WTC11 (cell line): ENCODE measurements at regions not wholly inside any gene's neighbourhood (a gene's known extent, or its start where the extent isn't known, plus 50 kb on each side); places are given as distances from the start of the nearest gene placed in this dataset.
A peak's percentile ranks its signal among the peaks of the same experiment; 100 is the strongest.
"Not testable (repeated sequence)": the region's sequence is repeated elsewhere in the genome, so short reads cannot be mapped to it uniquely, and the experiment has no call there.

ENCODE experiments used
- ATAC-seq: fragments of 200-7000 bp; cut with Tn5 transposase; 2 replicates; pipeline ENCODE4 v1.10.0; 2021; ENCODE audit warnings: mild to moderate bottlenecking, moderate library complexity
- CTCF ChIA-PET: fragments of 300-600 bp; sonication (Branson Sonifier 250); formaldehyde crosslinking; loops from one replicate; lab custom pipeline; 2021; ENCODE audit warnings: antibody characterized with exemption; lab: Charles Lee
- POLR2A ChIA-PET: fragments of 350-600 bp; sonication (Branson Sonifier 250); formaldehyde crosslinking; loops from one replicate; lab custom pipeline; 2021; ENCODE audit warnings: antibody characterized with exemption; lab: Charles Lee
- DNase-seq: peaks from one replicate; pipeline ENCODE4 v3.0.0; 2021; ENCODE audit warnings: low spot score
- H3K27ac Mint-ChIP-seq: 2 replicates; pipeline ENCODE4 v1.8.0; 2021; ENCODE audit warnings: mixed read lengths
- H3K27me3 Mint-ChIP-seq: 2 replicates; pipeline ENCODE4 v1.8.0; 2021; ENCODE audit warnings: low read depth, mild to moderate bottlenecking, moderate library complexity, mixed read lengths
- H3K36me3 Mint-ChIP-seq: 2 replicates; pipeline ENCODE4 v1.8.0; 2021; ENCODE audit warnings: mixed read lengths
- H3K4me1 Mint-ChIP-seq: 2 replicates; pipeline ENCODE4 v1.8.0; 2022; ENCODE audit warnings: mixed read lengths
- H3K4me3 Mint-ChIP-seq: 2 replicates; pipeline ENCODE4 v1.8.0; 2021; ENCODE audit warnings: mild to moderate bottlenecking, moderate library complexity, mixed read lengths
- H3K9me3 Mint-ChIP-seq: 2 replicates; pipeline ENCODE4 v1.8.0; 2021; ENCODE audit warnings: mixed read lengths
- E2F5 ChIP-seq: sonication (generic); formaldehyde crosslinking; IDR thresholded peaks from 2 replicates; pipeline ENCODE4 v1.8.1; 2022; ENCODE audit warnings: mild to moderate bottlenecking, moderate library complexity, missing genetic modification reagents
- FOXJ3 ChIP-seq: sonication (generic); formaldehyde crosslinking; IDR thresholded peaks from 2 replicates; pipeline ENCODE4 v1.9.0; 2021; ENCODE audit warnings: missing genetic modification reagents, mild to moderate bottlenecking, borderline replicate concordance
- FOXK1 ChIP-seq: sonication (generic); formaldehyde crosslinking; IDR thresholded peaks from 2 replicates; pipeline ENCODE4 v1.8.0; 2022; ENCODE audit warnings: mild to moderate bottlenecking, moderate library complexity, missing genetic modification reagents
- FOXP1 ChIP-seq: sonication (generic); formaldehyde crosslinking; IDR thresholded peaks from 2 replicates; pipeline ENCODE4 v1.8.0; 2022; ENCODE audit warnings: missing genetic modification reagents, mild to moderate bottlenecking, moderate library complexity, borderline replicate concordance
- MLX ChIP-seq: sonication (generic); formaldehyde crosslinking; IDR thresholded peaks from 2 replicates; pipeline ENCODE4 v1.8.1; 2023; ENCODE audit warnings: mild to moderate bottlenecking, missing genetic modification reagents, moderate library complexity
- NFATC4 ChIP-seq: fragments of 250-450 bp; sonication (Bioruptor Pico); IDR thresholded peaks from 2 replicates; pipeline ENCODE4 v1.9.0; 2021; ENCODE audit warnings: mild to moderate bottlenecking
- TCF7 ChIP-seq: sonication (generic); formaldehyde crosslinking; IDR thresholded peaks from 2 replicates; pipeline ENCODE4 v1.8.0; 2022; ENCODE audit warnings: mild to moderate bottlenecking, low read depth, missing genetic modification reagents, moderate library complexity
- TEAD1 ChIP-seq: sonication (generic); formaldehyde crosslinking; IDR thresholded peaks from 2 replicates; pipeline ENCODE4 v1.8.0; 2022; ENCODE audit warnings: mild to moderate bottlenecking, missing genetic modification reagents
- ZNF281 ChIP-seq: sonication (generic); formaldehyde crosslinking; IDR thresholded peaks from 2 replicates; pipeline ENCODE4 v1.8.0; 2023; ENCODE audit warnings: mild to moderate bottlenecking, missing genetic modification reagents
- ZNF416 ChIP-seq: fragments of 250-450 bp; sonication (Bioruptor Pico); IDR thresholded peaks from 2 replicates; pipeline ENCODE4 v1.9.0; 2021; ENCODE audit warnings: mild to moderate bottlenecking, inconsistent platforms
- ZNF671 ChIP-seq: fragments of 250-450 bp; sonication (Bioruptor Pico); IDR thresholded peaks from 2 replicates; pipeline ENCODE4 v1.8.0; 2021; ENCODE audit warnings: mild to moderate bottlenecking
- TF ChIP-seq, protein P1 (sequence below): sonication (generic); formaldehyde crosslinking; IDR thresholded peaks from 2 replicates; pipeline ENCODE4 v1.8.0; 2022; ENCODE audit warnings: mild to moderate bottlenecking, missing genetic modification reagents
- TF ChIP-seq, protein P2 (sequence below): fragments of 250-450 bp; sonication (Bioruptor Pico); IDR thresholded peaks from 2 replicates; pipeline ENCODE4 v1.9.0; 2021; ENCODE audit warnings: mild to moderate bottlenecking, borderline replicate concordance
- TF ChIP-seq, protein P3 (sequence below): sonication (generic); formaldehyde crosslinking; IDR thresholded peaks from 2 replicates; pipeline ENCODE4 v1.8.1; 2023; ENCODE audit warnings: mild to moderate bottlenecking, missing genetic modification reagents, borderline replicate concordance

DNA sequence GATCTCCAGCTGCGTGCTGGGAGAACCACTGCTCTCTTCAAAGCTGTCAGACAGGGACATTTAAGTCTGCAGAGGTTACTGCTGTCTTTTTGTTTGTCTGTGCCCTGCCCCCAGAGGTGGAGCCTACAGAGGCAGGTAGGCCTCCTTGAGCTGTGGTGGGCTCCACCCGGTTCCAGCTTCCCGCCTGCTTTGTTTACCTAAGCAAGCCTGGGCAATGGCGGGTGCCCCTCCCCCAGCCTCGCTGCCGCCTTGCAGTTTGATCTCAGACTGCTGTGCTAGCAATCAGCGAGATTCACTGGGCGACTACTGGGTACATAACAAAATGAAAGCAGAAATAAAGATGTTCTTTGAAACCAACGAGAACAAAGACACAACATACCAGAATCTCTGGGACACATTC lies 194.3 kb downstream of the OSR1 start:
- Mint-ChIP-seq H3K4me3 (peak overlapping the region; percentile 55), H3K4me1 (peaks cover 11% of the 10 kb centered on the region), H3K27ac (peak overlapping the region; percentile 88), H3K36me3 (peaks cover 19% of the 10 kb centered on the region), H3K9me3 (peaks cover 27% of the 10 kb centered on the region)
- peak; percentile 62 for DNase-seq
- H3K27me3 Mint-ChIP-seq, POLR2A ChIA-PET, ATAC-seq, CTCF ChIA-PET: not testable (repeated sequence)
- TF ChIP-seq, protein P1, sequence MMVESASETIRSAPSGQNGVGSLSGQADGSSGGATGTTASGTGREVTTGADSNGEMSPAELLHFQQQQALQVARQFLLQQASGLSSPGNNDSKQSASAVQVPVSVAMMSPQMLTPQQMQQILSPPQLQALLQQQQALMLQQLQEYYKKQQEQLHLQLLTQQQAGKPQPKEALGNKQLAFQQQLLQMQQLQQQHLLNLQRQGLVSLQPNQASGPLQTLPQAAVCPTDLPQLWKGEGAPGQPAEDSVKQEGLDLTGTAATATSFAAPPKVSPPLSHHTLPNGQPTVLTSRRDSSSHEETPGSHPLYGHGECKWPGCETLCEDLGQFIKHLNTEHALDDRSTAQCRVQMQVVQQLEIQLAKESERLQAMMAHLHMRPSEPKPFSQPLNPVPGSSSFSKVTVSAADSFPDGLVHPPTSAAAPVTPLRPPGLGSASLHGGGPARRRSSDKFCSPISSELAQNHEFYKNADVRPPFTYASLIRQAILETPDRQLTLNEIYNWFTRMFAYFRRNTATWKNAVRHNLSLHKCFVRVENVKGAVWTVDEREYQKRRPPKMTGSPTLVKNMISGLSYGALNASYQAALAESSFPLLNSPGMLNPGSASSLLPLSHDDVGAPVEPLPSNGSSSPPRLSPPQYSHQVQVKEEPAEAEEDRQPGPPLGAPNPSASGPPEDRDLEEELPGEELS (CRISPR knock-in tag), result peak; percentile 83; the same call in 1 of the 2 replicates
- TF ChIP-seq ZNF281 (CRISPR knock-in tag) (peak; percentile 69; the same call in 1 of the 2 replicates), E2F5 (CRISPR knock-in tag) (0 out of 2 replicates have a peak, but pooled peaks have one; percentile 37), FOXK1 (CRISPR knock-in tag) (peak; percentile 82; the same call in 1 of the 2 replicates), FOXP1 (CRISPR knock-in tag) (0 out of 2 replicates have a peak, but pooled peaks have one; percentile 44)
- TF ChIP-seq, protein P2, sequence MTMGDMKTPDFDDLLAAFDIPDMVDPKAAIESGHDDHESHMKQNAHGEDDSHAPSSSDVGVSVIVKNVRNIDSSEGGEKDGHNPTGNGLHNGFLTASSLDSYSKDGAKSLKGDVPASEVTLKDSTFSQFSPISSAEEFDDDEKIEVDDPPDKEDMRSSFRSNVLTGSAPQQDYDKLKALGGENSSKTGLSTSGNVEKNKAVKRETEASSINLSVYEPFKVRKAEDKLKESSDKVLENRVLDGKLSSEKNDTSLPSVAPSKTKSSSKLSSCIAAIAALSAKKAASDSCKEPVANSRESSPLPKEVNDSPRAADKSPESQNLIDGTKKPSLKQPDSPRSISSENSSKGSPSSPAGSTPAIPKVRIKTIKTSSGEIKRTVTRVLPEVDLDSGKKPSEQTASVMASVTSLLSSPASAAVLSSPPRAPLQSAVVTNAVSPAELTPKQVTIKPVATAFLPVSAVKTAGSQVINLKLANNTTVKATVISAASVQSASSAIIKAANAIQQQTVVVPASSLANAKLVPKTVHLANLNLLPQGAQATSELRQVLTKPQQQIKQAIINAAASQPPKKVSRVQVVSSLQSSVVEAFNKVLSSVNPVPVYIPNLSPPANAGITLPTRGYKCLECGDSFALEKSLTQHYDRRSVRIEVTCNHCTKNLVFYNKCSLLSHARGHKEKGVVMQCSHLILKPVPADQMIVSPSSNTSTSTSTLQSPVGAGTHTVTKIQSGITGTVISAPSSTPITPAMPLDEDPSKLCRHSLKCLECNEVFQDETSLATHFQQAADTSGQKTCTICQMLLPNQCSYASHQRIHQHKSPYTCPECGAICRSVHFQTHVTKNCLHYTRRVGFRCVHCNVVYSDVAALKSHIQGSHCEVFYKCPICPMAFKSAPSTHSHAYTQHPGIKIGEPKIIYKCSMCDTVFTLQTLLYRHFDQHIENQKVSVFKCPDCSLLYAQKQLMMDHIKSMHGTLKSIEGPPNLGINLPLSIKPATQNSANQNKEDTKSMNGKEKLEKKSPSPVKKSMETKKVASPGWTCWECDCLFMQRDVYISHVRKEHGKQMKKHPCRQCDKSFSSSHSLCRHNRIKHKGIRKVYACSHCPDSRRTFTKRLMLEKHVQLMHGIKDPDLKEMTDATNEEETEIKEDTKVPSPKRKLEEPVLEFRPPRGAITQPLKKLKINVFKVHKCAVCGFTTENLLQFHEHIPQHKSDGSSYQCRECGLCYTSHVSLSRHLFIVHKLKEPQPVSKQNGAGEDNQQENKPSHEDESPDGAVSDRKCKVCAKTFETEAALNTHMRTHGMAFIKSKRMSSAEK, result 0 out of 2 replicates have a peak, but pooled peaks have one; percentile 28

- Mint-ChIP-seq H3K27ac (no peak overlapping the region), H3K4me1 (peaks cover 4% of the 10 kb centered on the region), H3K9me3 (peaks cover 24% of the 10 kb centered on the region), H3K27me3 (no peaks in the 10 kb centered on the region), H3K4me3 (no peak overlapping the region), H3K36me3 (peaks cover 13% of the 10 kb centered on the region)
- ChIA-PET CTCF (no interaction called here), POLR2A (no interaction called here)
- DNase-seq (no peak), ATAC-seq (no peak)
- no peak for TF ChIP-seq ZNF416 (CRISPR knock-in tag)
- no peak for TF ChIP-seq ZNF671 (CRISPR knock-in tag)
- TF ChIP-seq TEAD1 (CRISPR knock-in tag), result no peak
- TF ChIP-seq, protein P1 (CRISPR knock-in tag), result no peak
- no peak for TF ChIP-seq MLX (CRISPR knock-in tag)
- TF ChIP-seq TCF7, result no peak
- TF ChIP-seq, protein P3, sequence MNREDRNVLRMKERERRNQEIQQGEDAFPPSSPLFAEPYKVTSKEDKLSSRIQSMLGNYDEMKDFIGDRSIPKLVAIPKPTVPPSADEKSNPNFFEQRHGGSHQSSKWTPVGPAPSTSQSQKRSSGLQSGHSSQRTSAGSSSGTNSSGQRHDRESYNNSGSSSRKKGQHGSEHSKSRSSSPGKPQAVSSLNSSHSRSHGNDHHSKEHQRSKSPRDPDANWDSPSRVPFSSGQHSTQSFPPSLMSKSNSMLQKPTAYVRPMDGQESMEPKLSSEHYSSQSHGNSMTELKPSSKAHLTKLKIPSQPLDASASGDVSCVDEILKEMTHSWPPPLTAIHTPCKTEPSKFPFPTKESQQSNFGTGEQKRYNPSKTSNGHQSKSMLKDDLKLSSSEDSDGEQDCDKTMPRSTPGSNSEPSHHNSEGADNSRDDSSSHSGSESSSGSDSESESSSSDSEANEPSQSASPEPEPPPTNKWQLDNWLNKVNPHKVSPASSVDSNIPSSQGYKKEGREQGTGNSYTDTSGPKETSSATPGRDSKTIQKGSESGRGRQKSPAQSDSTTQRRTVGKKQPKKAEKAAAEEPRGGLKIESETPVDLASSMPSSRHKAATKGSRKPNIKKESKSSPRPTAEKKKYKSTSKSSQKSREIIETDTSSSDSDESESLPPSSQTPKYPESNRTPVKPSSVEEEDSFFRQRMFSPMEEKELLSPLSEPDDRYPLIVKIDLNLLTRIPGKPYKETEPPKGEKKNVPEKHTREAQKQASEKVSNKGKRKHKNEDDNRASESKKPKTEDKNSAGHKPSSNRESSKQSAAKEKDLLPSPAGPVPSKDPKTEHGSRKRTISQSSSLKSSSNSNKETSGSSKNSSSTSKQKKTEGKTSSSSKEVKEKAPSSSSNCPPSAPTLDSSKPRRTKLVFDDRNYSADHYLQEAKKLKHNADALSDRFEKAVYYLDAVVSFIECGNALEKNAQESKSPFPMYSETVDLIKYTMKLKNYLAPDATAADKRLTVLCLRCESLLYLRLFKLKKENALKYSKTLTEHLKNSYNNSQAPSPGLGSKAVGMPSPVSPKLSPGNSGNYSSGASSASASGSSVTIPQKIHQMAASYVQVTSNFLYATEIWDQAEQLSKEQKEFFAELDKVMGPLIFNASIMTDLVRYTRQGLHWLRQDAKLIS (CRISPR knock-in tag), result no peak
- no peak for TF ChIP-seq NFATC4
- no peak for TF ChIP-seq FOXJ3 (CRISPR knock-in tag)
Measured at GRCh38 chr2:19158896-19159295, 199.5 kb downstream of the OSR1 start.
